Heart left ventricle (tissue), 13 donors: ENCODE measurements at regions not wholly inside any gene's neighbourhood (a gene's known extent, or its start where the extent isn't known, plus 50 kb on each side); places are given as distances from the start of the nearest gene placed in this dataset.

ENCODE experiments used
- CTCF ChIP-seq, 12 donors: fragments of 200-600 bp; sonication (generic) in 4 of 12; IDR thresholded peaks; one replicate each; pipeline versions ENCODE4 v1.5.0 to v1.8.0; 2018 to 2022; ENCODE audit warnings: antibody characterized with exemption in 12 of 12, mild to moderate bottlenecking in 5 of 12
- POLR2A ChIP-seq, 2 donors: fragments of 450-650 bp; IDR thresholded peaks; one replicate each; pipeline ENCODE4 v1.6.1; 2017; ENCODE audit warnings: antibody characterized with exemption in 2 of 2, mild to moderate bottlenecking in 2 of 2, moderate library complexity in 2 of 2
- donor health status: ischemic (EF 13 %, LVEDD 7.1; RV severe dilation, severe dysfunction).
- donor health status: DM: no; HTN: yes; CAD: no.
- donor health status: DM: no; HTN: no; CAD: no.
- donor health status: ischemic (EF 25% LVEDD 6.9; RV normal size, moderate dysfunction).
- donor health status: ischemic (EF 25% LVEDD 5.7; RV mildly dilated, moderate dysfunction).
- donor health status: ischemic (EF 35%, LVEDD 5.7; RV mildly dilated, moderate dysfunction).
- donor health status: nonischemic (EF 11% LVEDD 7.7; RV severe dilation, severe dysfunction).
- donor health status: DM: yes; HTN: yes; CAD: no.
- donor health status: PGD.
- donor health status: ischemic (EF 29% LVEDD 5.4; RV normal size, mild dysfunction).
- donor health status: nonischemic (EF 23%, LVEDD 6.1; RV moderate dilation, normal function).

- no peak for TF ChIP-seq POLR2A (IDR thresholded peaks at IDR 0.05)
- no peak for TF ChIP-seq CTCF (IDR thresholded peaks at IDR 0.05)
Observed at GRCh38 chr21:23217597-23217996, 2219.4 kb downstream of the NCAM2 start.
